Mesendoderm (in vitro differentiated cells): ENCODE measurements at regions not wholly inside any gene's neighbourhood (a gene's known extent, or its start where the extent isn't known, plus 50 kb on each side); places are given as distances from the start of the nearest gene placed in this dataset.

Experiments used
- DNase-seq: peaks from one replicate; pipeline ENCODE4 v3.0.0; 2013
- H2AK5ac ChIP-seq: 2 replicates; pipeline ENCODE4 v1.6.1; 2013; ENCODE audit warnings: low read length, inconsistent platforms
- H2BK120ac ChIP-seq: 2 replicates; pipeline ENCODE4 v1.6.1; 2013; ENCODE audit warnings: low read depth, mild to moderate bottlenecking, low read length, moderate library complexity, mixed read lengths
- H2BK15ac ChIP-seq: replicated peaks from 2 replicates; pipeline ENCODE4 v1.6.1; 2013; ENCODE audit warnings: low read depth, mild to moderate bottlenecking, moderate library complexity
- H2BK5ac ChIP-seq: 2 replicates; pipeline ENCODE4 v1.6.1; 2013; ENCODE audit warnings: low read length, inconsistent platforms
- H3K18ac ChIP-seq: 2 replicates; pipeline ENCODE4 v1.6.1; 2013; ENCODE audit warnings: mild to moderate bottlenecking, low read length, mixed read lengths
- H3K23ac ChIP-seq: one replicate; pipeline ENCODE4 v1.6.1; 2013; ENCODE audit warnings: low read length
- H3K27ac ChIP-seq: 2 replicates; pipeline ENCODE4 v1.5.1; 2013; ENCODE audit warnings: low read depth, mild to moderate bottlenecking, inconsistent platforms, low read length, moderate library complexity
- H3K27me3 ChIP-seq: 2 replicates; pipeline ENCODE4 v1.6.1; 2013; ENCODE audit warnings: low read length, control low read depth, mild to moderate bottlenecking, inconsistent platforms; ENCODE audit not compliant: insufficient read depth, poor library complexity
- H3K36me3 ChIP-seq: 2 replicates; pipeline ENCODE4 v1.6.1; 2013; ENCODE audit warnings: low read length, inconsistent platforms; ENCODE audit not compliant: control insufficient read depth, insufficient read depth
- H3K4ac ChIP-seq: one replicate; pipeline ENCODE4 v1.6.1; 2013; ENCODE audit warnings: low read depth, mild to moderate bottlenecking, low read length, moderate library complexity
- H3K4me1 ChIP-seq: 2 replicates; pipeline ENCODE4 v1.6.1; 2013; ENCODE audit warnings: low read depth, low read length, inconsistent platforms; ENCODE audit not compliant: control insufficient read depth
- H3K4me2 ChIP-seq: 2 replicates; pipeline ENCODE4 v1.6.1; 2013; ENCODE audit warnings: low read length
- H3K4me3 ChIP-seq: 2 replicates; pipeline ENCODE4 v1.5.1; 2013; ENCODE audit warnings: mild to moderate bottlenecking, low read length
- H3K56ac ChIP-seq: one replicate; pipeline ENCODE4 v1.6.1; 2013; ENCODE audit warnings: low read length
- H3K79me1 ChIP-seq: 2 replicates; pipeline ENCODE4 v1.6.1; 2013; ENCODE audit warnings: low read length, inconsistent platforms
- H3K79me2 ChIP-seq: 2 replicates; pipeline ENCODE4 v1.6.1; 2013; ENCODE audit warnings: mild to moderate bottlenecking, low read length; ENCODE audit not compliant: control insufficient read depth, insufficient read depth
- H3K9ac ChIP-seq: 2 replicates; pipeline ENCODE4 v1.6.1; 2013; ENCODE audit warnings: low read length, inconsistent platforms
- H4K5ac ChIP-seq: one replicate; pipeline ENCODE4 v1.6.1; 2013; ENCODE audit warnings: low read length
- H4K8ac ChIP-seq: one replicate; pipeline ENCODE4 v1.6.1; 2013; ENCODE audit warnings: low read depth, mild to moderate bottlenecking, control low read depth, low read length, moderate library complexity
- WGBS: extraction: QIAGEN DNeasy Blood & Tissue Kit; methylation state at CpG from one replicate; pipeline ENCODE4 v1.1.7; 2013; ENCODE audit warnings: low lambda C conversion rate, missing lambda C conversion rate; ENCODE audit not compliant: insufficient coverage; ENCODE audit errors: extremely low coverage; 5-methylcytosine and 5-hydroxymethylcytosine counted together

DNA sequence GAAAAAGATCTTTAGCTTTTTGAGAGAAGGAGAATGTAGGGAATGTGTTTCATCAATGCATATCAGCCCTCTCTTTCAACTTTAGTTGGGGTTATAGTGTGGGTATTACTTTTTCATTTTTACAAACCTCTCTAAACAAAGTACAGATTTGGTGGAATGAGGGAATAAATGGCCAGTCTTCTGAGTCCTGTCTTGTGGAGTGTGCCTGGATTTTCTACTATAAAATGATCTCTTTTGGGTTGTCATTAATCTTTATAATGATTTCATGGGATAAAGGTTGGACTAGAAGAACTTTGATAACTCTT is 209.3 kb downstream of the RNF144B start:
- no peak overlapping the region for H2AK5ac ChIP-seq
- H3K4me1 ChIP-seq: no peaks in the 10 kb centered on the region
- no peak for DNase-seq
- no peaks in the 10 kb centered on the region for H3K79me1 ChIP-seq
- no peak overlapping the region for H4K5ac ChIP-seq
- no peak overlapping the region for H3K4ac ChIP-seq
- no peak overlapping the region for H2BK120ac ChIP-seq
- H3K27ac ChIP-seq: no peak overlapping the region
- H2BK15ac ChIP-seq: no peak overlapping the region
- H3K9ac ChIP-seq: no peak overlapping the region
- H4K8ac ChIP-seq: no peak overlapping the region
- H3K36me3 ChIP-seq: no peaks in the 10 kb centered on the region
- H3K4me3 ChIP-seq: no peak overlapping the region
- no peak overlapping the region for H2BK5ac ChIP-seq
- H3K23ac ChIP-seq: no peak overlapping the region
- H3K27me3 ChIP-seq: no peaks in the 10 kb centered on the region
- H3K18ac ChIP-seq: no peak overlapping the region
- H3K4me2 ChIP-seq: no peak overlapping the region
- H3K56ac ChIP-seq: no peak overlapping the region
- H3K79me2 ChIP-seq: no peaks in the 10 kb centered on the region

DNA sequence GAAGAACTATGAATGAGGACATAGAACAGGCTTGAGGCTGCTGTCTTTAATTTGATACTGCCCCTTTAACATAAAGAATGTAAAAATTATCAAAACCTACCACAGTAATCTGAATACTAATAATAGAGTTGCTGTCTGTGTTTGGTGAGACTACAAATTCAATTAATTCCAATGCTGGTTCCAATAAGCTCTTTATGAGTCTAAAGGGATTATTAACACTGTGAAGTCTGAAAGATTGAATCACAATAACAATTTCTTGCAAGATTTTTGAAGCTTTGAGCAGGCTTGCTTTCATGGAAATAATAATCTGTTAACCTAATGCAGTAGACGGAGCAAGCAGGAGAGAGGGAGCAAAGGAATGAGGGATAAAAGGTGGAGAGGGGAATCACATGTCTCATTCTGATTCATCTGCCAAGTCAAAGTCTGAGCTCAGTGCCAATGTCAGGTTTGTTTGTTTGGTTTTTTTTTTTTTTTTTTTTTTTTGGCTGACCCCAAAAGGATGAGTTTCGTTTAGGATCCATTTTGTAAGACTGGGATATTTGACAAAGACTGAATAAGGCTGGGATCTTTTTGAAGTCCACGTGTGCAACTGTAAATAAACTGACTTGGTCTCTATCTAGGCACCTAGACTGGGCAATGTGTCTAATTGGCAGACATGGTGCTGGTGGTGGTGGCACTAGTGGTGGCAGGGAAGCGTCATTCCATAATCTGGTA is 211.6 kb downstream of the RNF144B start:
- no peak overlapping the region for H4K8ac ChIP-seq
- H3K79me1 ChIP-seq: no peaks in the 10 kb centered on the region
- WGBS: no CpG with 5 or more reads among the region's 4 CpGs
- no peak overlapping the region for H2BK5ac ChIP-seq
- no peaks in the 10 kb centered on the region for H3K4me1 ChIP-seq
- no peak overlapping the region for H2BK15ac ChIP-seq
- no peak overlapping the region for H3K4me2 ChIP-seq
- no peak overlapping the region for H2BK120ac ChIP-seq
- H3K27me3 ChIP-seq: no peaks in the 10 kb centered on the region
- no peak overlapping the region for H3K4me3 ChIP-seq
- no peak for DNase-seq
- no peak overlapping the region for H3K56ac ChIP-seq
- no peak overlapping the region for H3K4ac ChIP-seq
- H3K36me3 ChIP-seq: no peaks in the 10 kb centered on the region
- no peak overlapping the region for H3K18ac ChIP-seq
- no peaks in the 10 kb centered on the region for H3K79me2 ChIP-seq
- no peak overlapping the region for H4K5ac ChIP-seq
- H3K9ac ChIP-seq: no peak overlapping the region
- no peak overlapping the region for H2AK5ac ChIP-seq
- no peak overlapping the region for H3K23ac ChIP-seq
- H3K27ac ChIP-seq: no peak overlapping the region

DNA sequence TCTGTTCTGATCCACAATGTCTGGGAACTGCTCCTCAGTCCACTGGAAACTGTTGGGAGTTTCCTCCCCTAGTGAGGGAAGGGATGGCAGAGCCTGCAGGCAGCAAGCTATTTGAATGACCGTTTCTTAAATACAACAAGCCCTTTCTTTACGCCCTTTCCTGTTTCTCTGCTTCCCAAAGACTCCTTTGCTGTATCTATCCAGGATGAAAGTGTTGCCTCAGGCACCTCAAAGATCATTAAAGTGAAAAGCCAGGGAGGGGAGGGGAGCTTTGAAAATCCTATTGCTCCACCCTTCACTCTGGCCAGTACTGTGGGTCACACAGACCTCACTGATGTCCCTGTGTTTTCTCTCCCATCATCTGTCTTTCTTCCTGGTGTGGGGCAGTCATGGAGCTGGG is 213.1 kb downstream of the RNF144B start:
- no CpG with 5 or more reads among the region's 2 CpGs for WGBS
- H2AK5ac ChIP-seq: no peak overlapping the region

DNA sequence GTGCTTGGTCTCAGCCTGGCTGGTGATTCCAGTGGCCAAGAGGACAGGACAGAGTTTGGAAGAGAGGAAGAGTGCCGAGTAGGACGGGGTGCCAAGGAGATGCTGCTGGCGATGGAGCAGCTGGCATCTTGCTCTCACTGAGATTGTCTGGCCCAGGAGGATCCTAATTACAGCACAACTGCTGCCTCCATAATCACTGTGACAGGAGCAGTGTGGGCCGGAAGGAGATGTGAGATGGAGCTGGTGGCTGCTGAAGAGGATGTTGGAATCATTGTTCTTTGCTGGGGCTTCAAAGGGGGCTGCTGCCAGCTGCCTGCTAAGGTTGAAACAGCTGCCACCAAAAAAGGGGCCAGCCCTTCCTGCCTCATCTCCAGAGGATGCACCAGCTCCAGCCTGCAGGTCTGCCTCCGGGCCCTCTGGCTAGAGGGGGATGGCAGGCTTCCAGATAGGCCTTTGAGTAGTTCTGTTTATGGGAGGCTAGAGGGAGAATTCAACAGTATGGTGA is 214.4 kb downstream of the RNF144B start:
- Histone ChIP-seq H3K4me3 (no peak overlapping the region), H3K56ac (no peak overlapping the region), H3K4me1 (no peaks in the 10 kb centered on the region), H3K9ac (no peak overlapping the region), H3K27me3 (no peaks in the 10 kb centered on the region), H3K23ac (no peak overlapping the region), H3K4me2 (no peak overlapping the region), H4K8ac (no peak overlapping the region), H3K79me1 (no peaks in the 10 kb centered on the region), H3K36me3 (no peaks in the 10 kb centered on the region), H2BK5ac (no peak overlapping the region), H3K27ac (no peak overlapping the region), H2AK5ac (no peak overlapping the region), H2BK120ac (no peak overlapping the region), H3K79me2 (no peaks in the 10 kb centered on the region), H3K4ac (no peak overlapping the region), H3K18ac (no peak overlapping the region), H4K5ac (no peak overlapping the region), H2BK15ac (no peak overlapping the region)
- WGBS: no CpG with 5 or more reads among the region's 5 CpGs
- DNase-seq: no peak

More for the DNA sequence above, 213.1 kb downstream of the RNF144B start:
- H3K4me3 ChIP-seq: no peak overlapping the region
- no peaks in the 10 kb centered on the region for H3K79me2 ChIP-seq
- peak; percentile 34 for DNase-seq
- H3K56ac ChIP-seq: no peak overlapping the region
- no peak overlapping the region for H3K4me2 ChIP-seq
- H4K8ac ChIP-seq: no peak overlapping the region
- H3K18ac ChIP-seq: no peak overlapping the region
- no peaks in the 10 kb centered on the region for H3K4me1 ChIP-seq
- no peaks in the 10 kb centered on the region for H3K27me3 ChIP-seq
- H2BK15ac ChIP-seq: no peak overlapping the region
- H3K36me3 ChIP-seq: no peaks in the 10 kb centered on the region
- H4K5ac ChIP-seq: no peak overlapping the region
- H3K23ac ChIP-seq: no peak overlapping the region
- H2BK120ac ChIP-seq: no peak overlapping the region
- H3K79me1 ChIP-seq: no peaks in the 10 kb centered on the region
- H3K4ac ChIP-seq: no peak overlapping the region
- no peak overlapping the region for H3K9ac ChIP-seq
- H2BK5ac ChIP-seq: no peak overlapping the region
- H3K27ac ChIP-seq: no peak overlapping the region

DNA sequence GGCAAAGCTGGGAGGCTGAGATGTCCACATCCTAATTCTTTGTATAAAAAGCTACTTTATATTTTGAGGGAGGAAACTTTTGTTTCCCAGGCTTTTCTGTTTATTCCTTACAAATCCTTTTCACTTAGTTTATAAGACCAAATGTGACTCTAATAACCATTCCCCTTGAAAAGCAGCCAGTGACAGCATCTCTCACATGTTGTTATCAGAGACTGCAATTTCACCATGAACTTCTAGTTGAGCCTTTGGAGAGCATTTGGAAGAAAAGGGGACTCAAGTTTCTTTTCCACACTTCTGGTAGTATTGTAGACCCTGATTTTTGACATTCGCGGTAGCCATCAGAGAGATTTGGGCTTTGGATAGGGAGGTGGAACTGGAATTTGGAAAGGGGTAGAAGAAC is 215.8 kb downstream of the RNF144B start:
- H4K8ac ChIP-seq: no peak overlapping the region
- no peak for DNase-seq
- H2AK5ac ChIP-seq: no peak overlapping the region
- no peaks in the 10 kb centered on the region for H3K79me2 ChIP-seq
- no peak overlapping the region for H3K23ac ChIP-seq
- no peaks in the 10 kb centered on the region for H3K27me3 ChIP-seq
- H3K36me3 ChIP-seq: no peaks in the 10 kb centered on the region
- H3K4me1 ChIP-seq: no peaks in the 10 kb centered on the region
- H3K56ac ChIP-seq: no peak overlapping the region
- H2BK5ac ChIP-seq: no peak overlapping the region
- no peak overlapping the region for H3K4me2 ChIP-seq
- no peak overlapping the region for H2BK120ac ChIP-seq
- WGBS: no CpG with 5 or more reads among the region's 2 CpGs
- H4K5ac ChIP-seq: no peak overlapping the region
- no peak overlapping the region for H3K9ac ChIP-seq
- H2BK15ac ChIP-seq: no peak overlapping the region
- no peak overlapping the region for H3K4me3 ChIP-seq
- no peaks in the 10 kb centered on the region for H3K79me1 ChIP-seq
- no peak overlapping the region for H3K18ac ChIP-seq
- H3K27ac ChIP-seq: no peak overlapping the region
- H3K4ac ChIP-seq: no peak overlapping the region

DNA sequence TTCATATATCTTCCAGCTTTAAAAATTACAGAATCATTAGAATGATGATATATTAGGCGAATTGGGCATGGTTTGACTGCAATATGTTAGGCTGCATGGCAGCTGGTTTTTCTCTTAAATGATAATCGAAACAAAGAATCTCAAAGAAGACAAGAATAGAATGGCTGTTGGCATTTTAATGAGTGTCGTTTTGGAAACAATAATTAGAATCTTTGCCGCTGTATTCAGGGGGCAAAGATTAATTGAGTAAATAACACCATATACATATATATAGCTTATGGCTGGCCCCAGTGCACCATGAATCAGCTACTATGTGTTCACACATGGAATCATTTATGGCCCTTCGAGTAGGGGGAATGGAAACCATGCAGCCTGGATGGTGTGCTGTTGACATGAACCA is 216.2 kb downstream of the RNF144B start:
- no peak overlapping the region for H2BK5ac ChIP-seq
- no peaks in the 10 kb centered on the region for H3K79me2 ChIP-seq
- no peak overlapping the region for H2BK120ac ChIP-seq
- H3K4me1 ChIP-seq: no peaks in the 10 kb centered on the region
- H3K27me3 ChIP-seq: no peaks in the 10 kb centered on the region
- H3K36me3 ChIP-seq: no peaks in the 10 kb centered on the region
- WGBS: no CpG with 5 or more reads among the region's 5 CpGs
- no peak overlapping the region for H2BK15ac ChIP-seq
- H3K79me1 ChIP-seq: no peaks in the 10 kb centered on the region
- H3K27ac ChIP-seq: no peak overlapping the region
- H3K23ac ChIP-seq: no peak overlapping the region
- H3K4me3 ChIP-seq: no peak overlapping the region
- H4K5ac ChIP-seq: no peak overlapping the region
- H3K9ac ChIP-seq: no peak overlapping the region
- DNase-seq: no peak
- no peak overlapping the region for H4K8ac ChIP-seq
- no peak overlapping the region for H3K18ac ChIP-seq
- H3K4ac ChIP-seq: no peak overlapping the region
- no peak overlapping the region for H3K4me2 ChIP-seq
- no peak overlapping the region for H3K56ac ChIP-seq
- no peak overlapping the region for H2AK5ac ChIP-seq
